ENCODE measurements at regions not wholly inside any gene's neighbourhood (a gene's known extent, or its start where the extent isn't known, plus 50 kb on each side); places are given as distances from the start of the nearest gene placed in this dataset.

- TF ChIP-seq AFF1 (IDR thresholded peaks at IDR 0.05; ENCODE audit: low read depth in 1 of 2, partially characterized antibody in 2 of 2) (no peak), CHD7 (IDR thresholded peaks at IDR 0.05; ENCODE audit: low read depth, low read length) (no peak), SRSF3 (IDR thresholded peaks at IDR 0.05; ENCODE audit: insufficient read depth, low read length) (no peak), TAL1 (IDR thresholded peaks at IDR 0.05) (no peak), CBFA2T2 (conservative IDR thresholded peaks at IDR 0.05) (no peak)
These were observed 267.8 kb downstream of the INSIG2 start (continued) for GRCh38 chr2:118356051-118356450.

Measured in K562 (cell line).